ENCODE measurements at regions not wholly inside any gene's neighbourhood (a gene's known extent, or its start where the extent isn't known, plus 50 kb on each side); places are given as distances from the start of the nearest gene placed in this dataset.

DNA sequence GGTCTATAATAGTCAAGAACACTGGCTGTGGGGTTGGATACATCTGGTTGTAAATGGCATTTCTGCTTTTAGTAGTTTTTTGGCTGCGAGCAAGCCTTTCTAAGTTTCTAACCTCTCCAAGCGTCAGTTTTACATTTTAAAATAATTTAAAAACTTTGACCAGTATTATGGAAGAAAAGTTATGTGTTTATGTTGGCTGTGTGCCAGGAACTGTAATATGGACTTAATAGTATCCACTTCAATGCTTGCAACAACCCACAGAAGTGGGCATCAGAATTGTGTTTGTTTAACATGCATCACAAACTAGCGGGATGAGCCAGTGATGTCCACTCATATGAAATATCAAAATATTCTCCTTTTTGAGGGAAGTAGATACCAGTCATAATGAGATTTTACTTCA, 844.2 kb downstream of the JRKL start:
- TF ChIP-seq, protein P1, sequence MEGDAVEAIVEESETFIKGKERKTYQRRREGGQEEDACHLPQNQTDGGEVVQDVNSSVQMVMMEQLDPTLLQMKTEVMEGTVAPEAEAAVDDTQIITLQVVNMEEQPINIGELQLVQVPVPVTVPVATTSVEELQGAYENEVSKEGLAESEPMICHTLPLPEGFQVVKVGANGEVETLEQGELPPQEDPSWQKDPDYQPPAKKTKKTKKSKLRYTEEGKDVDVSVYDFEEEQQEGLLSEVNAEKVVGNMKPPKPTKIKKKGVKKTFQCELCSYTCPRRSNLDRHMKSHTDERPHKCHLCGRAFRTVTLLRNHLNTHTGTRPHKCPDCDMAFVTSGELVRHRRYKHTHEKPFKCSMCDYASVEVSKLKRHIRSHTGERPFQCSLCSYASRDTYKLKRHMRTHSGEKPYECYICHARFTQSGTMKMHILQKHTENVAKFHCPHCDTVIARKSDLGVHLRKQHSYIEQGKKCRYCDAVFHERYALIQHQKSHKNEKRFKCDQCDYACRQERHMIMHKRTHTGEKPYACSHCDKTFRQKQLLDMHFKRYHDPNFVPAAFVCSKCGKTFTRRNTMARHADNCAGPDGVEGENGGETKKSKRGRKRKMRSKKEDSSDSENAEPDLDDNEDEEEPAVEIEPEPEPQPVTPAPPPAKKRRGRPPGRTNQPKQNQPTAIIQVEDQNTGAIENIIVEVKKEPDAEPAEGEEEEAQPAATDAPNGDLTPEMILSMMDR (IDR thresholded peaks at IDR 0.05; ENCODE audit: control insufficient read depth, extremely low read depth, insufficient read depth), result no peak
- no peak overlapping the region for H3K4me3 ChIP-seq (ENCODE audit: low read depth, low read length)
- no peak for DNase-seq (ENCODE audit: low read depth)

DNA sequence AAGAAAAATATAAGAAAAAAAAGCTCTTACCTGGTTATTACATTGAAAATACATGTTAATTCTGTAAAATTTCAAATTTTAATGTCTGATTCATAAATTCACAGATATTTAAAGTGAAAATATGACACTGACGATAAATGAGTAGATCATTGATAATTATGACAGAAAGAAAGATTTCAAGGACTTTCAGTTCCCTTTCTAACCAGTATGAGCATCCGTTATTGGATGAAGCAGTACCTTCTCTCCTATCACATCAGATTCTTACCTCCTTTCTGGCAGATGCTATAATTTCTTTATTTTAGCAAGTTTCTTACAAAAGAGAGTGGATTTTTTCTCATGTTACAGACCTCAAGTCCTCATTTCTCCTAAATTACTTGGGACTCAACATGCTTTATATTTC, 847.3 kb downstream of the JRKL start:
- H3K4me3 ChIP-seq (ENCODE audit: low read depth, low read length), result no peak overlapping the region
- no peak for DNase-seq (ENCODE audit: low read depth)
- TF ChIP-seq, protein P1 (IDR thresholded peaks at IDR 0.05; ENCODE audit: control insufficient read depth, extremely low read depth, insufficient read depth), result no peak

DNA sequence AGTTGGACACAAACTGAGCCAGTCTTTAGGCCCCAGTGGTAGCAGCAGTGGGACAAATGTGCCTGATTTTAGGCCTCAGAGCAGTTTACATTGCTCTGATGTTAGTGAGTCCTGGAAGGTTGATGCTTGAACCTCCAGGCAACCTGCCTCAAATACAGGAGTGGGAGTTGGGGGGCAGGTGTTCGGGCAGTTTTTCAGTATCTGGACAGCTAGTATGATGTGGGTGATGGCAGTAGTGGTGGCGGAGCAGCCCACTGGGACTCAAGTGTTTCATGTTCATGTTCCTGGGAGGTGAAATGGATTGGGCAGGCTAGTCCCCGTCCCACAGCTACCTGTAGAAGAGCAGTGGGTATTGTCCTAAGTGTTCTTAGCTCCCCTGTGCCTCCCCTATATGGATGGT, 857.8 kb downstream of the JRKL start:
- TF ChIP-seq, protein P1 (IDR thresholded peaks at IDR 0.05; ENCODE audit: control insufficient read depth, extremely low read depth, insufficient read depth), result no peak
- no peak for DNase-seq (ENCODE audit: low read depth)

DNA sequence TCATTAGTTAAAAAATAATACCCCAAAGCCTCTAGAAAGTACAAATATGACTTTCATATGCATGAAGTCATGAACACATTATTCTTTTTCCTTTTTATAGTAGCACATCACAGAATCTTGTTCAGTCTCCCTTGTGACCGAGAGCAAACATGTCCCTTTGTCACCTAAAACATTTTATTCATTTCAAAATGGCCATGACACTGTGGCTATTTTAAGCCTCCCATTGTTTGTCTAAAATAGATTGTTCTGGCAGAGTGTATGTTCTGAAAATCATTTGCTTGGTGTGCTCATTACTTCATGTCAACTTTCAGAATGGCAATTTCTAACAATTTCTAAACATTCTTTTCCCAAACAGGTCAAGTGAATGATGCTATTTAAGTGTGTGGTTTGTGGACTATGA, 865.0 kb downstream of the JRKL start:
- H3K4me3 ChIP-seq (ENCODE audit: low read depth, low read length), result no peak overlapping the region
- no peak for DNase-seq (ENCODE audit: low read depth)
- TF ChIP-seq, protein P1 (IDR thresholded peaks at IDR 0.05; ENCODE audit: control insufficient read depth, extremely low read depth, insufficient read depth), result no peak

More for the DNA sequence above, 857.8 kb downstream of the JRKL start:
- H3K4me3 ChIP-seq (ENCODE audit: low read depth, low read length), result no peak overlapping the region

DNA sequence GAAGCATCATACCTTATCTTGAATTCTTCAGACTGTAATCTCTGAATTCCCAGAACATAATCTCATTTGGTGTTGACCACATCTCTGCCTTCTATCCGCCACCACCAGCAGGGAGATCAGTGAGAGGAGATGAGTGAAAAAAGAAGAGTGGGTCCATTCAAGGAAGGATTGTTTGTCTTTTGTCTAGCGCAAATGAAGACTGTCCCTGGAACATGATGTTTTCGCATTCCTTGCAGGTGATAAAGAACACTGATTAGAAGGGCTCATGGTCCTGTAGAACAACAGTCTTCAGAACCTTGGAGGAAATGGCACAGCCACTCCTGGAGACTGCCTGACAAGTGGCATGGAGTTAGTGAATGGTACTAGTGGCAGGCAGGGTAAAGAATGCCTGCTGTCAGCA, 869.6 kb downstream of the JRKL start:
- no peak for DNase-seq (ENCODE audit: low read depth)
- no peak overlapping the region for H3K4me3 ChIP-seq (ENCODE audit: low read depth, low read length)
- TF ChIP-seq, protein P1 (IDR thresholded peaks at IDR 0.05; ENCODE audit: control insufficient read depth, extremely low read depth, insufficient read depth), result no peak

DNA sequence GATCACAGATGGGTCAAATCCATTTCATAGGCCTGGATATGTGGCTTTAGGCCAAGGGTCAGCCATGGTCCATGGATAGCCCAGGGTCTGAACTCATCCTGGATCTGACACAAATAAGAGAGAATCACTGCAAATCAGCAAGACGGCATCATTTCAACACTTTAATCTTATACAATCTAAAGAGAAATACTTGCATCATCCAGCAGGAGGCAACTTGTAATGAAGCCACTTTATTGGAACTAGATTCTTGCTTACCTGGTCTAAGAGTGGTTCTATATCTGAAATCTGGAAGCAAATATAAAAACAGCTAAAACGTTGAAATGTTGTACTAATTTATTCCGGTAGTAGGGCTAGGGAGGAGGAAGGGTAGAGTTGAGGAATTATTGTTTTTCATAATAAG, 870.1 kb downstream of the JRKL start:
- DNase-seq (ENCODE audit: low read depth), result no peak
- TF ChIP-seq, protein P1 (IDR thresholded peaks at IDR 0.05; ENCODE audit: control insufficient read depth, extremely low read depth, insufficient read depth), result no peak
- H3K4me3 ChIP-seq (ENCODE audit: low read depth, low read length), result no peak overlapping the region

DNA sequence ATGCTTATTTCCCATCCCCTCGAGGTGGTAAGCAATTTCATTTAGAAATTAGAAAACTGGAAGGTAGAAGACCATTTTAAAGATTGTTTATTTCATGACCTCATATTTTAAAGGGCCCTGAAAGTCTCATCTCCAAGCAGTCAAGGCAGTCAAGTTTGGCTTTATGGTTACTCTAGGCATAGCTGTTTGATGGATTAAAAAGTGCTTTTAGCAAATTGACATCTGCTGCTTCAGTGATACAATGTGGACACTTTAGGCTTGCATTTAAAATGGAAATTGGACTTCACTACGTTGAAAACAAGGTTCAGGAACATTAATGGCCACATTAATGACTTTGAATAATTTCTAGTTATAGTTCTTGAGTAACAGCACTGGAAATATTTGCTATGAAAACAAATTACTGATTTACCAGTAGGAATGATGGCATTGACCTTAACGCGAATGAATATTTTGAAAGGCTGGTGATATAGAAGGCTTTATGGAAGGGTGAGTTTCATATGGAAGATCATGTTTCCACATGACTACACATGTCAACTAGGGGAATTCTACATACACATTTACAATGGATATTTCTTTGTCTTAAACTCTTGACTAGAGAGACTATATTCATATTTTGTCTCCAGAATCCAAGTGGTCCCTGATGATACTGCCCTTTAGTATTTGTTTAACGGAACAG, 873.5 kb downstream of the JRKL start:
- DNase-seq (ENCODE audit: low read depth), result no peak
- TF ChIP-seq, protein P1 (IDR thresholded peaks at IDR 0.05; ENCODE audit: control insufficient read depth, extremely low read depth, insufficient read depth), result no peak
- no peak overlapping the region for H3K4me3 ChIP-seq (ENCODE audit: low read depth, low read length)
